ENCODE measurements at regions not wholly inside any gene's neighbourhood (a gene's known extent, or its start where the extent isn't known, plus 50 kb on each side); places are given as distances from the start of the nearest gene placed in this dataset.

DNA sequence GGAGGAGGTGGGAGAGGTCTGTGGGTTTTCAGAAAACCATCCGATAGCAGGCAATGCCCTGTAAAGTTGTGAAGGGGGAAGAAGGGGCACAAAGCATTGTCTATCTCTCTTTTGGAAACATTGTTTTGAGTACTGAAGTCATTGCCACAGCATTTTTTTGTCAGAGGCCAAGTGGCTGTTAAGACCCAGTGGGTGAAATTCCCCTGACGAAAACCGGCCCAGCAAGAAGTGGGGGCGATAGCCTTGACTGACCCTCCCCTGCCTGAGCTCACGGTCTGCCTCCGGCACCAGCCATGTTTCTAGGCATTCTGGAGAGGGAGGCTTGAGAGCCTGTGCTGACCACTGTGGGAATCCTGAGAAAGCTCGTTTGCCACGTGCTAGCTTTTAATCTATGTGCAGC is 144.7 kb downstream of the RPS24 start:
- H3K9me3 ChIP-seq (ENCODE audit: low read length) = no peaks in the 10 kb centered on the region
- H3K4me3 ChIP-seq (ENCODE audit: low read depth, low read length, poor library complexity, severe bottlenecking) = no peak overlapping the region
- no peaks in the 10 kb centered on the region for H3K36me3 ChIP-seq (ENCODE audit: insufficient read depth, low read length)
- H2AFZ ChIP-seq (ENCODE audit: low read length) = no peak overlapping the region
- H3K9me2 ChIP-seq (ENCODE audit: low read depth, low read length) = no peaks in the 10 kb centered on the region
- no peak overlapping the region for H3K4me2 ChIP-seq (ENCODE audit: low read length)
- no peaks in the 10 kb centered on the region for H4K20me1 ChIP-seq (ENCODE audit: insufficient read depth, low read length)
- H3K4me1 ChIP-seq (ENCODE audit: insufficient read depth, low read length, severe bottlenecking) = no peaks in the 10 kb centered on the region
- TF ChIP-seq EZH2 (IDR thresholded peaks at IDR 0.05; ENCODE audit: borderline replicate concordance, low read length) = no peak
- TF ChIP-seq CTCF (IDR thresholded peaks at IDR 0.05; ENCODE audit: low read length) = no peak
- H3K79me2 ChIP-seq (ENCODE audit: insufficient read depth, low read length) = no peaks in the 10 kb centered on the region
- H3K27me3 ChIP-seq (ENCODE audit: insufficient read depth, low read length) = no peaks in the 10 kb centered on the region; the same call in 1 of the 2 replicates
- H3K9ac ChIP-seq (ENCODE audit: low read length) = no peak overlapping the region
- H3K27ac ChIP-seq (ENCODE audit: low read depth, low read length, poor library complexity, severe bottlenecking) = no peak overlapping the region
- no peaks in the 10 kb centered on the region for H3F3A ChIP-seq (ENCODE audit: insufficient read depth, low read length)

GRCh38 chr10:78178940-78179339 is 145.3 kb downstream of the RPS24 start:
- Histone ChIP-seq H3K4me2 (ENCODE audit: low read length) (no peak overlapping the region), H3K9me3 (ENCODE audit: low read length) (no peaks in the 10 kb centered on the region), H3K27ac (ENCODE audit: low read depth, low read length, poor library complexity, severe bottlenecking) (no peak overlapping the region), H3K9ac (ENCODE audit: low read length) (no peak overlapping the region), H2AFZ (ENCODE audit: low read length) (no peak overlapping the region), H3F3A (ENCODE audit: insufficient read depth, low read length) (no peaks in the 10 kb centered on the region), H3K4me3 (ENCODE audit: low read depth, low read length, poor library complexity, severe bottlenecking) (no peak overlapping the region), H3K9me2 (ENCODE audit: low read depth, low read length) (no peaks in the 10 kb centered on the region), H3K4me1 (ENCODE audit: insufficient read depth, low read length, severe bottlenecking) (no peaks in the 10 kb centered on the region), H3K27me3 (ENCODE audit: insufficient read depth, low read length) (no peaks in the 10 kb centered on the region; the same call in 1 of the 2 replicates), H3K79me2 (ENCODE audit: insufficient read depth, low read length) (no peaks in the 10 kb centered on the region), H3K36me3 (ENCODE audit: insufficient read depth, low read length) (no peaks in the 10 kb centered on the region), H4K20me1 (ENCODE audit: insufficient read depth, low read length) (no peaks in the 10 kb centered on the region)
- TF ChIP-seq CTCF (IDR thresholded peaks at IDR 0.05; ENCODE audit: low read length) = no peak
- TF ChIP-seq EZH2 (IDR thresholded peaks at IDR 0.05; ENCODE audit: borderline replicate concordance, low read length) = no peak

DNA sequence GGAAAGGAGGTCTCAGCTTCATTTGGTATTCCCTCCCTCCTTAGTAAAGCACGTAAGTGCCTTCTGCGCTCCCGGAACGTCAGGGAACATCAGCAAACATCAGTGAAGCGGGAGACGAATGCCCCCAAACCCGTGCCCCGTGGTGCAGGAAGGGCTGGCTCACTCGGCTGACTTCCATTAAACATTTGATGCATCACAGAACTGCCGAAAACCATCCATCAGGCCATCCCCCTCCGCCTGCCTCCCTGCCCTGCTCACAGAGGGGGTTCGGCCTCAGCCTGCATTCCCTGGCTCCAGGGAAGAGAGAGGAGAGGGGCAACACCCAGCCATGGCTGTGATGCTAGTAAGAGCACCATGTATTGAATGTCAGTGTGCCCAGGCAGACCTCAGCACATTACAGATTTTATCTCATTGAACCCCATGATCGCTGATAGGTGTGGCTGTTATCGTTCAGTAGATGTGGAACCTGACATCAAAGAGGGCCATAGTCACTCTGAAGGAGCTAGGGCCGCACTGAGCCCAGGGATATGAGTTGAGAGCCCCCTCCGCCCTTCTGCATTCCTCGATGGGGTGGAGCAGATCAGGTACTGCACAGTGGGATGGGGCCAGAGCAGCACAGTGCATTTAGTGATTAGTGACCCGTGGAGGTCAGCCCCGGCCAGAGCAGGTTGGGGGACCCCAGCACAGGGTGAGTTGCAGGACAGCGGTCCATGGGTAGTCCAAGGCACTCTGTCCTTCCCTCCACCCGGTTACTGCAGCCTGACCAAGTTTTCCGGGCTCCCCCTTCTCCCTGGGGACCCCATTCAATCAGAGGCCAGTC is 146.4 kb downstream of the RPS24 start:
- Histone ChIP-seq H3K9me2 (ENCODE audit: low read depth, low read length) (no peaks in the 10 kb centered on the region), H4K20me1 (ENCODE audit: insufficient read depth, low read length) (no peaks in the 10 kb centered on the region), H3K4me1 (ENCODE audit: insufficient read depth, low read length, severe bottlenecking) (no peaks in the 10 kb centered on the region), H3K36me3 (ENCODE audit: insufficient read depth, low read length) (no peaks in the 10 kb centered on the region), H3K4me3 (ENCODE audit: low read depth, low read length, poor library complexity, severe bottlenecking) (no peak overlapping the region), H3K9me3 (ENCODE audit: low read length) (no peaks in the 10 kb centered on the region), H3K9ac (ENCODE audit: low read length) (no peak overlapping the region), H3F3A (ENCODE audit: insufficient read depth, low read length) (no peaks in the 10 kb centered on the region), H2AFZ (ENCODE audit: low read length) (no peak overlapping the region), H3K79me2 (ENCODE audit: insufficient read depth, low read length) (no peaks in the 10 kb centered on the region), H3K4me2 (ENCODE audit: low read length) (no peak overlapping the region), H3K27ac (ENCODE audit: low read depth, low read length, poor library complexity, severe bottlenecking) (no peak overlapping the region), H3K27me3 (ENCODE audit: insufficient read depth, low read length) (no peaks in the 10 kb centered on the region; the same call in 1 of the 2 replicates)
- TF ChIP-seq CTCF (IDR thresholded peaks at IDR 0.05; ENCODE audit: low read length) = no peak
- no peak for TF ChIP-seq EZH2 (IDR thresholded peaks at IDR 0.05; ENCODE audit: borderline replicate concordance, low read length)
